Common myeloid progenitor, CD34-positive (primary cell): ENCODE measurements at regions not wholly inside any gene's neighbourhood (a gene's known extent, or its start where the extent isn't known, plus 50 kb on each side); places are given as distances from the start of the nearest gene placed in this dataset.

Experiments
- CTCF ChIA-PET: fragments of 350-600 bp; sonication (Branson Sonifier 250); formaldehyde crosslinking; loops from one replicate; lab custom pipeline; 2021; ENCODE audit warnings: antibody characterized with exemption; lab: Charles Lee
- POLR2A ChIA-PET: fragments of 350-600 bp; sonication (Branson Sonifier 250); formaldehyde crosslinking; loops from one replicate; lab custom pipeline; 2021; ENCODE audit warnings: antibody characterized with exemption; lab: Charles Lee
- DNase-seq, 3 donors: peaks; one replicate each; pipeline versions ENCODE4 v3.0.0 to v3.0.0-alpha.2; 2013
- H3K27ac ChIP-seq, 2 experiments: 1 replicate in 1 of 2; 2 replicates in 1 of 2; pipeline ENCODE4 v1.7.0; 2013; ENCODE audit warnings: inconsistent platforms in 2 of 2, low read length in 2 of 2, mild to moderate bottlenecking in 2 of 2, low read depth in 1 of 2, moderate library complexity in 1 of 2; ENCODE audit not compliant: severe bottlenecking in 2 of 2, insufficient read depth in 1 of 2, poor library complexity in 1 of 2
- H3K27me3 ChIP-seq, 5 experiments: replicated peaks in 2 of 5; 1 replicate in 3 of 5; 2 replicates in 2 of 5; pipeline versions ENCODE4 v1.6.1 to v1.7.0; 2013; ENCODE audit warnings: low read length in 4 of 5, mild to moderate bottlenecking in 2 of 5, moderate library complexity in 2 of 5, inconsistent platforms in 1 of 5; ENCODE audit not compliant: insufficient read depth in 5 of 5, control insufficient read depth in 4 of 5
- H3K36me3 ChIP-seq, 4 experiments: 1 replicate in 2 of 4; 2 replicates in 2 of 4; pipeline versions ENCODE4 v1.6.1 to v1.7.0; 2013; ENCODE audit warnings: low read length in 3 of 4, control low read depth in 1 of 4, mild to moderate bottlenecking in 1 of 4; ENCODE audit not compliant: control insufficient read depth in 4 of 4, insufficient read depth in 4 of 4
- H3K4me1 ChIP-seq, 4 experiments: 1 replicate in 3 of 4; 2 replicates in 1 of 4; pipeline versions ENCODE4 v1.6.1 to v1.7.1; 2013; ENCODE audit warnings: low read length in 3 of 4, mild to moderate bottlenecking in 3 of 4, control low read depth in 1 of 4, inconsistent platforms in 1 of 4, moderate library complexity in 1 of 4; ENCODE audit not compliant: control insufficient read depth in 4 of 4, insufficient read depth in 4 of 4; ENCODE audit errors: control extremely low read depth in 1 of 4
- H3K4me3 ChIP-seq, 7 experiments: 1 replicate in 4 of 7; 2 replicates in 3 of 7; pipeline versions ENCODE4 v1.5.1 to v1.7.0; 2013; ENCODE audit warnings: mild to moderate bottlenecking in 7 of 7, low read length in 6 of 7, moderate library complexity in 6 of 7, inconsistent platforms in 2 of 7, low read depth in 2 of 7, control low read depth in 1 of 7; ENCODE audit not compliant: insufficient read depth in 4 of 7, control insufficient read depth in 1 of 7; ENCODE audit errors: extremely low read depth in 1 of 7
- H3K9me3 ChIP-seq, 5 experiments: 1 replicate in 4 of 5; 2 replicates in 1 of 5; pipeline versions ENCODE4 v1.6.1 to v1.7.1; 2013; ENCODE audit warnings: low read length in 4 of 5, mild to moderate bottlenecking in 2 of 5, inconsistent platforms in 1 of 5, low read depth in 1 of 5, moderate library complexity in 1 of 5; ENCODE audit not compliant: control insufficient read depth in 4 of 5, insufficient read depth in 2 of 5; ENCODE audit errors: control extremely low read depth in 1 of 5
- WGBS: methylation state at CpG from one replicate; pipeline ENCODE4 v1.1.5; 2013; ENCODE audit not compliant: insufficient coverage; 5-methylcytosine and 5-hydroxymethylcytosine counted together

GRCh38 chr4:155564880-155565279, 101.8 kb upstream of the GUCY1A1 start:
- POLR2A ChIA-PET, result no interaction called here
- CTCF ChIA-PET, result interaction anchor here (1.1 kb wide), 1 partner anchor 20 kb away, joined by 3 read pairs; no protein-coding TSS in a partner anchor
- Histone ChIP-seq H3K9me3 (no peaks in the 10 kb centered on the region), H3K4me1 (peaks cover 0 to 7% (median 4%) of the 10 kb centered on the region in 4 experiments), H3K27ac (no peak overlapping the region), H3K36me3 (no peaks in the 10 kb centered on the region), H3K4me3 (no peak overlapping the region), H3K27me3 (no peaks in the 10 kb centered on the region)
- WGBS, result 96% methylated on average over 3 of the region's 3 CpGs
- DNase-seq, result no peak

GRCh38 chr4:155564086-155564485, 102.6 kb upstream of the GUCY1A1 start:
- Histone ChIP-seq H3K36me3 (no peaks in the 10 kb centered on the region), H3K27me3 (no peaks in the 10 kb centered on the region), H3K4me1 (peaks cover 0 to 7% (median 4%) of the 10 kb centered on the region in 4 experiments), H3K9me3 (no peaks in the 10 kb centered on the region), H3K27ac (no peak overlapping the region), H3K4me3 (no peak overlapping the region)
- CTCF ChIA-PET, result interaction anchor here (1.1 kb wide), 1 partner anchor 19 kb away, joined by 3 read pairs; no protein-coding TSS in a partner anchor
- POLR2A ChIA-PET, result no interaction called here
- DNase-seq, result peak in 2 of 3 donors; percentile 23 to 38
- WGBS, result no CpG with 5 or more reads among the region's 2 CpGs

DNA sequence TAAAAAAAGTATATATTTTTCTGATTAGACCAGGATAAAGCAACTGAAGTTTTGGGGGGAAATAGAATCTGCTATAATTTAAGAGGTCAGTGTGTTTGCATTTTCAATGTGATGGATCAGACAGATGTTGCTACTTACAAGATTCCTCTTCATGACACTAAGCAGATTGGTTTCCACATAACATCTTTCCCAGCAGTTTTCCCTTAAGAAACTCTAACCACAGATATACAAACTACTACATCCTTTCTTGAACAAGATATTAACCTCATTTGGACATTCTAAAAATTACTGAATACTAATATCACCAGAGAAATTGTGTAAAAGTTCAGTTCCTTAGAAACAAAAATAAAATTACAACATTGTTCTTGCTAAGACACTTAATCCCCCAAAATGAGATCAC, 106.7 kb upstream of the GUCY1A1 start:
- Histone ChIP-seq H3K36me3 (no peaks in the 10 kb centered on the region), H3K4me3 (no peak overlapping the region), H3K4me1 (peaks cover 0 to 7% (median 4%) of the 10 kb centered on the region in 4 experiments), H3K27ac (no peak overlapping the region), H3K27me3 (no peaks in the 10 kb centered on the region), H3K9me3 (peaks cover 0 to 4% (median 0%) of the 10 kb centered on the region in 5 experiments)
- ChIA-PET CTCF (no interaction called here), POLR2A (no interaction called here)
- no peak for DNase-seq

DNA sequence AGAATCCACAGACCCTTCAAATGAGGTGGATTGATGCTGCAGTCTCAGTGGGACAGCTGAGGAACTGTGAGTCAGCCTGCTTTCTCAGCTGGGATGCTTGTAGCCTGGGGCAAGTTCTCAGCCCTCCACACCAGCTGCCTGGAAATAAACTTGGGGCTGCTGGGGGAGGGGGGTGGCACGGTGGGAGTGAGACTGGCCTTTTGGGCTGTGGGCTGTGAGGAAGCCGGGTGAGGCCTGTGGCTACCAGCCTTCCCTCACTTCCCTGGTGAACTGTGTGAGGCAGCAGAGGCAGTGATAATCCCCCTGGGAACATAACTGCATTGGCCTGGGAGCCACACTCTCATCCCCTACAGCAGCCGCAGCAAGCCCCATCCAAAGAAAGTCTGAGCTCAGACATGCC, 114.5 kb upstream of the GUCY1A1 start:
- POLR2A ChIA-PET, result no interaction called here
- no peak overlapping the region for H3K4me3 ChIP-seq
- H3K36me3 ChIP-seq, result no peaks in the 10 kb centered on the region
- peaks cover 0 to 18% (median 3%) of the 10 kb centered on the region in 5 experiments for H3K9me3 ChIP-seq
- no peaks in the 10 kb centered on the region for H3K27me3 ChIP-seq
- 90% methylated on average over 2 of the region's 3 CpGs for WGBS
- DNase-seq, result no peak
- no peak overlapping the region for H3K27ac ChIP-seq
- CTCF ChIA-PET, result interaction anchor here (1.9 kb wide), 1 partner anchor 88 kb away, joined by 4 read pairs; no protein-coding TSS in a partner anchor
- H3K4me1 ChIP-seq, result peaks cover 0 to 4% (median 1%) of the 10 kb centered on the region in 4 experiments

- peaks cover 0 to 25% (median 15%) of the 10 kb centered on the region in 4 experiments for H3K4me1 ChIP-seq
- CTCF ChIA-PET, result no interaction called here
- POLR2A ChIA-PET, result no interaction called here
These were observed 118.5 kb upstream of the GUCY1A1 start for GRCh38 chr4:155548173-155548572.

GRCh38 chr4:155546451-155546850, 120.2 kb upstream of the GUCY1A1 start:
- no peak overlapping the region for H3K4me3 ChIP-seq
- no peaks in the 10 kb centered on the region for H3K36me3 ChIP-seq
- H3K4me1 ChIP-seq, result peaks cover 0 to 27% (median 16%) of the 10 kb centered on the region in 4 experiments
- ChIA-PET CTCF (interaction anchor here (1.2 to 1.8 kb wide), 2 partner anchors 11 to 36 kb away, joined by 3 to 9 read pairs; no protein-coding TSS in a partner anchor), POLR2A (no interaction called here)
- no peak overlapping the region for H3K27ac ChIP-seq
- H3K27me3 ChIP-seq, result no peaks in the 10 kb centered on the region
- no CpG with 5 or more reads among the region's 3 CpGs for WGBS
- H3K9me3 ChIP-seq, result peaks cover 0 to 6% (median 0%) of the 10 kb centered on the region in 5 experiments
- DNase-seq, result no peak

More at GRCh38 chr4:155548173-155548572, 118.5 kb upstream of the GUCY1A1 start:
- Histone ChIP-seq H3K27ac (no peak overlapping the region), H3K9me3 (peaks cover 0 to 10% (median 0%) of the 10 kb centered on the region in 5 experiments), H3K36me3 (no peaks in the 10 kb centered on the region), H3K27me3 (no peaks in the 10 kb centered on the region), H3K4me3 (no peak overlapping the region)
- WGBS, result 100% methylated on average over 2 of the region's 2 CpGs
- DNase-seq, result no peak

GRCh38 chr4:155545456-155545855, 121.2 kb upstream of the GUCY1A1 start:
- Histone ChIP-seq H3K36me3 (no peaks in the 10 kb centered on the region), H3K9me3 (peaks cover 0 to 6% (median 0%) of the 10 kb centered on the region in 5 experiments), H3K4me1 (peaks cover 0 to 27% (median 16%) of the 10 kb centered on the region in 4 experiments), H3K4me3 (peak overlapping the region in 2 of 7 experiments; percentile 1 to 8), H3K27ac (no peak overlapping the region), H3K27me3 (no peaks in the 10 kb centered on the region)
- CTCF ChIA-PET, result interaction anchor here (1.0 to 1.8 kb wide), 7 partner anchors 10 to 115 kb away, joined by 3 to 9 read pairs (median 3); no protein-coding TSS in a partner anchor
- POLR2A ChIA-PET, result no interaction called here
- WGBS, result no CpG with 5 or more reads among the region's 2 CpGs
- peak; percentile 25 to 81 (median 76) for DNase-seq
